Astrocyte (in vitro differentiated cells and primary cell): ENCODE measurements at regions not wholly inside any gene's neighbourhood (a gene's known extent, or its start where the extent isn't known, plus 50 kb on each side); places are given as distances from the start of the nearest gene placed in this dataset.

Experiments
- EZH2 ChIP-seq: IDR thresholded peaks from 2 replicates; pipeline ENCODE4 v1.6.1; 2012; ENCODE audit warnings: mild to moderate bottlenecking, low read length, inconsistent platforms; ENCODE audit not compliant: insufficient read depth
- TF ChIP-seq, protein P1 (sequence below): IDR thresholded peaks from 2 replicates; pipeline ENCODE4 v1.5.1; 2011; ENCODE audit warnings: low read depth, mild to moderate bottlenecking, inconsistent platforms, low read length, moderate library complexity; ENCODE audit not compliant: insufficient read depth

DNA sequence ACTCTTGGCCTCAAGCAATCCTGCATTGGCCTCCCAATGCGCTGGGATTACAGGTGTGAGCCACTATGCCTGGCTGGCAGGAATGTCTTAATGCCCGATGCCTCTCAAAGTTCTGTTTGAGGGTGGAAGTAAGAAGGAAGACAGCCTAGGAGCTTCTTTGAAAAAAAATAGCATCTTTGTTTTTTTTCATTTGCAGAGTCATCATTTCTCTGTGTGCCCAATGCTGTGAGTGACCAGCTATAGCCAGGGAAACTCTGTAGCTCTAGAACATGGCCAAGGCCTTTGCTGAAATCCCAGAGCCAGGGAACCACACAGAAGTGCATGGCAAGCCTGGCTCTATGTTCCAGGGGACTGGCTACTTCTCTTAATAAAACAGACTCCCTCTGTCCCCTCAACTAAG lies 260.0 kb downstream of the C1D start:
- TF ChIP-seq, protein P1, sequence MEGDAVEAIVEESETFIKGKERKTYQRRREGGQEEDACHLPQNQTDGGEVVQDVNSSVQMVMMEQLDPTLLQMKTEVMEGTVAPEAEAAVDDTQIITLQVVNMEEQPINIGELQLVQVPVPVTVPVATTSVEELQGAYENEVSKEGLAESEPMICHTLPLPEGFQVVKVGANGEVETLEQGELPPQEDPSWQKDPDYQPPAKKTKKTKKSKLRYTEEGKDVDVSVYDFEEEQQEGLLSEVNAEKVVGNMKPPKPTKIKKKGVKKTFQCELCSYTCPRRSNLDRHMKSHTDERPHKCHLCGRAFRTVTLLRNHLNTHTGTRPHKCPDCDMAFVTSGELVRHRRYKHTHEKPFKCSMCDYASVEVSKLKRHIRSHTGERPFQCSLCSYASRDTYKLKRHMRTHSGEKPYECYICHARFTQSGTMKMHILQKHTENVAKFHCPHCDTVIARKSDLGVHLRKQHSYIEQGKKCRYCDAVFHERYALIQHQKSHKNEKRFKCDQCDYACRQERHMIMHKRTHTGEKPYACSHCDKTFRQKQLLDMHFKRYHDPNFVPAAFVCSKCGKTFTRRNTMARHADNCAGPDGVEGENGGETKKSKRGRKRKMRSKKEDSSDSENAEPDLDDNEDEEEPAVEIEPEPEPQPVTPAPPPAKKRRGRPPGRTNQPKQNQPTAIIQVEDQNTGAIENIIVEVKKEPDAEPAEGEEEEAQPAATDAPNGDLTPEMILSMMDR, result no peak
- TF ChIP-seq EZH2, result no peak
